CD4-positive, alpha-beta T cell (primary cell): ENCODE measurements at regions not wholly inside any gene's neighbourhood (a gene's known extent, or its start where the extent isn't known, plus 50 kb on each side); places are given as distances from the start of the nearest gene placed in this dataset.

Experiments used
- ATAC-seq: fragments of 200-7000 bp; cut with Tn5 transposase; one replicate; pipeline ENCODE4 v1.10.0; 2022; ENCODE audit warnings: mild to moderate bottlenecking; ENCODE audit not compliant: poor library complexity
- CTCF ChIA-PET: fragments of 350-600 bp; sonication (Branson Sonifier 250); formaldehyde crosslinking; loops from one replicate; lab custom pipeline; 2021; ENCODE audit warnings: antibody characterized with exemption, inconsistent platforms; lab: Charles Lee
- POLR2A ChIA-PET: fragments of 350-600 bp; sonication (Branson Sonifier 250); formaldehyde crosslinking; loops from one replicate; lab custom pipeline; 2021; ENCODE audit warnings: antibody characterized with exemption, inconsistent platforms; lab: Charles Lee
- DNase-seq, 14 experiments: peaks; one replicate each; pipeline ENCODE4 v3.0.0-alpha.2; 2013 to 2020; ENCODE audit warnings: mixed read lengths in 2 of 14
- H3K27ac ChIP-seq, 2 donors: one replicate each; pipeline versions ENCODE4 v1.5.1 to v1.7.0; 2013; ENCODE audit warnings: low read length in 2 of 2, low read depth in 1 of 2, mild to moderate bottlenecking in 1 of 2
- H3K27me3 ChIP-seq, 2 experiments: 1 replicate in 1 of 2; 2 replicates in 1 of 2; pipeline versions ENCODE4 v1.6.1 to v1.7.0; 2013; ENCODE audit warnings: low read length in 2 of 2, control low read depth in 1 of 2, mild to moderate bottlenecking in 1 of 2, moderate library complexity in 1 of 2; ENCODE audit not compliant: insufficient read depth in 2 of 2, control insufficient read depth in 1 of 2
- H3K36me3 ChIP-seq: one replicate; pipeline ENCODE4 v1.6.1; 2013; ENCODE audit warnings: low read length, control low read depth; ENCODE audit not compliant: insufficient read depth
- H3K4me1 ChIP-seq: one replicate; pipeline ENCODE4 v1.6.1; 2013; ENCODE audit warnings: low read length, control low read depth; ENCODE audit not compliant: insufficient read depth
- H3K4me3 ChIP-seq: one replicate; pipeline ENCODE4 v1.5.1; 2013; ENCODE audit warnings: mild to moderate bottlenecking, low read length, moderate library complexity
- H3K9me3 ChIP-seq, 2 experiments: 1 replicate in 1 of 2; 2 replicates in 1 of 2; pipeline versions ENCODE4 v1.6.1 to v1.7.0; 2013; ENCODE audit warnings: low read length in 2 of 2, mild to moderate bottlenecking in 2 of 2, control low read depth in 1 of 2, moderate library complexity in 1 of 2; ENCODE audit not compliant: control insufficient read depth in 1 of 2, insufficient read depth in 1 of 2
- H3K27ac Mint-ChIP-seq: one replicate; pipeline ENCODE4 v1.8.0; 2020; ENCODE audit warnings: mixed read lengths
- H3K27me3 Mint-ChIP-seq: one replicate; pipeline ENCODE4 v1.8.0; 2021; ENCODE audit warnings: mixed read lengths
- H3K36me3 Mint-ChIP-seq: one replicate; pipeline ENCODE4 v1.8.0; 2021; ENCODE audit warnings: low read depth, mixed read lengths
- H3K4me1 Mint-ChIP-seq: one replicate; pipeline ENCODE4 v1.8.0; 2021; ENCODE audit warnings: low read depth, mixed read lengths
- H3K4me3 Mint-ChIP-seq: one replicate; pipeline ENCODE4 v1.8.0; 2020; ENCODE audit warnings: mild to moderate bottlenecking, mixed read lengths
- H3K9me3 Mint-ChIP-seq: one replicate; pipeline ENCODE4 v1.8.0; 2020; ENCODE audit warnings: mixed read lengths
- intact Hi-C, 2 experiments: fragments of 100-400 bp; cut with DNase I in 1 of 2; cut with micrococcal nuclease in 1 of 2; formaldehyde crosslinking; loops; one replicate each; pipeline versions ENCODE4 v1.15.1 to v1.9.0; 2023 to 2025; cut with DNase I, micrococcal nuclease
- TF ChIP-seq, protein P1 (sequence below): fragments of 200-600 bp; IDR thresholded peaks from one replicate; pipeline ENCODE4 v1.8.0; 2022; ENCODE audit warnings: antibody characterized with exemption, mild to moderate bottlenecking

DNA sequence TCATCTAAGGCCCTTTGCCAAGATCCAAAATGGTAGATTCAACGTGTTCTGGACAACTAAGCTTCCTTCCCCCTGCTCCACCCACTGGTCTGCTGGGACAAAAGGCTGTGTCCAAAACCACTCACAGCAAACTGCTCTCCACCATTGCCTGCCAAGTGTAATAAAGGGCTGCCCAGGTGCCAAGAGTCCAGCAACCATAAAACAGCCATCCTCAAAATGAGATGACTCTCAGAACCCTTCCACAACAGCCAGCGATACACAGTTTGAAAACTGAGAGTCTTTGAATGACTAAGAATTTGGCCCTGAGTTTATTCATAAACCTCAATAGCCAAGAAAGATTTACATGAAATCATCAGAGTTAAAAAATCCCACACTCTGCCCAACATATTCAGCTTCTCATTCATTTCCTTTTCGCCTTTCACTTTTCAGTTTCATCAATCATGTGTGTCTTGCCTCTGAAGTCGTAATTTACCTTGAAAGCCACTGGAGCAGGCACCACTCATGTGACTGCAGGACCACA lies 658.1 kb upstream of the MGMT start:
- no peak overlapping the region for H3K4me3 ChIP-seq
- ATAC-seq: no peak
- no peaks in the 10 kb centered on the region for H3K27me3 Mint-ChIP-seq
- no peaks in the 10 kb centered on the region for H3K4me1 Mint-ChIP-seq
- H3K9me3 Mint-ChIP-seq: no peaks in the 10 kb centered on the region
- H3K27me3 ChIP-seq: no peaks in the 10 kb centered on the region
- CTCF ChIA-PET: no interaction called here
- DNase-seq: no peak
- TF ChIP-seq, protein P1, sequence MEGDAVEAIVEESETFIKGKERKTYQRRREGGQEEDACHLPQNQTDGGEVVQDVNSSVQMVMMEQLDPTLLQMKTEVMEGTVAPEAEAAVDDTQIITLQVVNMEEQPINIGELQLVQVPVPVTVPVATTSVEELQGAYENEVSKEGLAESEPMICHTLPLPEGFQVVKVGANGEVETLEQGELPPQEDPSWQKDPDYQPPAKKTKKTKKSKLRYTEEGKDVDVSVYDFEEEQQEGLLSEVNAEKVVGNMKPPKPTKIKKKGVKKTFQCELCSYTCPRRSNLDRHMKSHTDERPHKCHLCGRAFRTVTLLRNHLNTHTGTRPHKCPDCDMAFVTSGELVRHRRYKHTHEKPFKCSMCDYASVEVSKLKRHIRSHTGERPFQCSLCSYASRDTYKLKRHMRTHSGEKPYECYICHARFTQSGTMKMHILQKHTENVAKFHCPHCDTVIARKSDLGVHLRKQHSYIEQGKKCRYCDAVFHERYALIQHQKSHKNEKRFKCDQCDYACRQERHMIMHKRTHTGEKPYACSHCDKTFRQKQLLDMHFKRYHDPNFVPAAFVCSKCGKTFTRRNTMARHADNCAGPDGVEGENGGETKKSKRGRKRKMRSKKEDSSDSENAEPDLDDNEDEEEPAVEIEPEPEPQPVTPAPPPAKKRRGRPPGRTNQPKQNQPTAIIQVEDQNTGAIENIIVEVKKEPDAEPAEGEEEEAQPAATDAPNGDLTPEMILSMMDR: no peak
- POLR2A ChIA-PET: no interaction called here
- H3K4me3 Mint-ChIP-seq: no peak overlapping the region
- no peak overlapping the region for H3K27ac Mint-ChIP-seq
- H3K36me3 ChIP-seq: no peaks in the 10 kb centered on the region
- no peaks in the 10 kb centered on the region for H3K4me1 ChIP-seq
- intact Hi-C loops: no loop called here
- H3K36me3 Mint-ChIP-seq: no peaks in the 10 kb centered on the region
- peaks cover 0 to 9% of the 10 kb centered on the region in 2 experiments for H3K9me3 ChIP-seq
- H3K27ac ChIP-seq: no peak overlapping the region

DNA sequence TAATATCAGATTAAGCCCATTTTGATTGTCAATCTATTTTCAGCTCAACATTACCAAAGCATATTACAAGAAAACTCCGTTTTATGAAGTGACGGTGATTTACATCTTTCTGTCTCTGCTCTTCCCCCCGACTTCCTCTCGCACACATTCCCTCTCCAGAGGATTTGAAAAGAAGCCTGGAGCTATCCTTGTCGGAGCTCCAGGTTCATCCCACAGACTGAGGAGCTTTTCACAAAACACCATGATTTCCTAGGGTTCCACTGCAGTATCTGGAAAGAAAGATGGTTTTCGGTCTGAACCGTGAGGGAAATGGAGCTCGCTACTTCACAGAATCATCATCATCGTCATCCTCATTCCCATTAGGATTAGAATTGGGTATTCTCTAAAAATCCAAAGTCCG lies 655.5 kb upstream of the MGMT start:
- no peaks in the 10 kb centered on the region for H3K27me3 ChIP-seq
- POLR2A ChIA-PET: no interaction called here
- H3K27ac ChIP-seq: no peak overlapping the region
- Mint-ChIP-seq H3K27me3 (no peaks in the 10 kb centered on the region), H3K36me3 (no peaks in the 10 kb centered on the region), H3K9me3 (no peaks in the 10 kb centered on the region), H3K4me3 (no peak overlapping the region), H3K27ac (no peak overlapping the region), H3K4me1 (no peaks in the 10 kb centered on the region)
- no peak for DNase-seq
- no peak for ATAC-seq
- CTCF ChIA-PET: no interaction called here
- intact Hi-C loops: no loop called here
- H3K9me3 ChIP-seq: peaks cover 0 to 9% of the 10 kb centered on the region in 2 experiments
- no peaks in the 10 kb centered on the region for H3K36me3 ChIP-seq
- H3K4me1 ChIP-seq: no peaks in the 10 kb centered on the region
- TF ChIP-seq, protein P1: no peak
- no peak overlapping the region for H3K4me3 ChIP-seq

- no peaks in the 10 kb centered on the region for H3K4me1 Mint-ChIP-seq
- no peak overlapping the region for H3K4me3 ChIP-seq
- intact Hi-C loops: no loop called here
- H3K9me3 Mint-ChIP-seq: no peaks in the 10 kb centered on the region
- CTCF ChIA-PET: no interaction called here
- H3K27ac ChIP-seq: no peak overlapping the region
- H3K4me1 ChIP-seq: no peaks in the 10 kb centered on the region
- H3K9me3 ChIP-seq: peaks cover 0 to 13% of the 10 kb centered on the region in 2 experiments
- DNase-seq: no peak
- H3K27me3 ChIP-seq: no peaks in the 10 kb centered on the region
- H3K36me3 ChIP-seq: no peaks in the 10 kb centered on the region
- POLR2A ChIA-PET: no interaction called here
- no peaks in the 10 kb centered on the region for H3K27me3 Mint-ChIP-seq
- no peak overlapping the region for H3K27ac Mint-ChIP-seq
- ATAC-seq: no peak
- TF ChIP-seq, protein P1: no peak
- no peaks in the 10 kb centered on the region for H3K36me3 Mint-ChIP-seq
- H3K4me3 Mint-ChIP-seq: no peak overlapping the region
These were observed 655.0 kb upstream of the MGMT start for GRCh38 chr10:128812000-128812399.
